Suprapubic skin (tissue), 3 donors: ENCODE measurements at regions not wholly inside any gene's neighbourhood (a gene's known extent, or its start where the extent isn't known, plus 50 kb on each side); places are given as distances from the start of the nearest gene placed in this dataset.

Source experiments
- CTCF ChIP-seq, 2 donors: fragments of 200-600 bp in 1 of 2; fragments of 450-650 bp in 1 of 2; sonication (generic) in 1 of 2; IDR thresholded peaks; one replicate each; pipeline ENCODE4 v1.5.1; 2016 to 2019; ENCODE audit warnings: antibody characterized with exemption in 2 of 2, mild to moderate bottlenecking in 1 of 2, moderate library complexity in 1 of 2
- POLR2AphosphoS5 ChIP-seq, 3 donors: sonication (generic); formaldehyde crosslinking; IDR thresholded peaks; one replicate each; pipeline ENCODE4 v1.6.1; 2017; ENCODE audit warnings: antibody characterized with exemption in 3 of 3

DNA sequence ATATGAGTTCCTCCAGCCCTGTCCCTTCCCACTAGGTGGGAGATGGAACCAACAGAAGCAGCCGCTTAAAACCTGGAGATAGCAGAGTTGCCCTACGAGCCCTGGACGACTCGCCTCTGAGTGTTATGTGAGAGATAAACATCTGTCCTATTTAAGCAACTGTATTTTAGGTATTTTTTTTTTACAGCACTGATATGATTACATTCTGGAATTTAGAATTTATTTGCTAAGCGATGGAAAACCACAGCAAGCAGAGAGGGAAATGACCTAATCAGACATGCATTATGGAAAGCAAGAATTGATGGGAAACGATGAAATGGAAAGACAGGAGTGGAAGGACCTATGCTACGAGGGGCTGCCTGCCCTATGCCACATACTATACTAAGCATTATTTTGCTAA, 379.0 kb upstream of the IL12A start:
- no peak for TF ChIP-seq CTCF (IDR thresholded peaks at IDR 0.05)
- no peak for TF ChIP-seq POLR2AphosphoS5 (IDR thresholded peaks at IDR 0.05)
